ENCODE measurements at regions not wholly inside any gene's neighbourhood (a gene's known extent, or its start where the extent isn't known, plus 50 kb on each side); places are given as distances from the start of the nearest gene placed in this dataset.

GRCh38 chr13:40115426-40115825 lies 460.0 kb downstream of the COG6 start:
- Mint-ChIP-seq H3K9me3 (ENCODE audit: low read depth) (peaks cover 7% of the 10 kb centered on the region), H3K4me3 (ENCODE audit: low read depth) (no peak overlapping the region), H3K27ac (peak overlapping the region; percentile 96), H3K4me1 (ENCODE audit: low read depth) (peaks cover 22% of the 10 kb centered on the region), H3K27me3 (no peaks in the 10 kb centered on the region), H3K36me3 (ENCODE audit: insufficient read depth) (no peaks in the 10 kb centered on the region)
- no peak for DNase-seq (ENCODE audit: low spot score, unreplicated experiment)
- no peak for TF ChIP-seq CTCF (IDR thresholded peaks at IDR 0.05; ENCODE audit: unreplicated experiment)

GRCh38 chr13:40116008-40116407 lies 460.5 kb downstream of the COG6 start:
- no peaks in the 10 kb centered on the region for H3K27me3 Mint-ChIP-seq
- DNase-seq (ENCODE audit: low spot score, unreplicated experiment), result no peak

GRCh38 chr13:40118337-40118736 lies 462.9 kb downstream of the COG6 start:
- Mint-ChIP-seq H3K4me3 (ENCODE audit: low read depth) (no peak overlapping the region), H3K27ac (no peak overlapping the region), H3K27me3 (no peaks in the 10 kb centered on the region), H3K4me1 (ENCODE audit: low read depth) (peaks cover 20% of the 10 kb centered on the region), H3K9me3 (ENCODE audit: low read depth) (peaks cover 7% of the 10 kb centered on the region), H3K36me3 (ENCODE audit: insufficient read depth) (no peaks in the 10 kb centered on the region)
- no peak for TF ChIP-seq CTCF (IDR thresholded peaks at IDR 0.05; ENCODE audit: unreplicated experiment)
- no peak for DNase-seq (ENCODE audit: low spot score, unreplicated experiment)

More at GRCh38 chr13:40116008-40116407, 460.5 kb downstream of the COG6 start:
- Mint-ChIP-seq H3K36me3 (ENCODE audit: insufficient read depth) (no peaks in the 10 kb centered on the region), H3K4me3 (ENCODE audit: low read depth) (no peak overlapping the region), H3K4me1 (ENCODE audit: low read depth) (peaks cover 22% of the 10 kb centered on the region), H3K27ac (peak overlapping the region; percentile 96), H3K9me3 (ENCODE audit: low read depth) (peaks cover 7% of the 10 kb centered on the region)
- no peak for TF ChIP-seq CTCF (IDR thresholded peaks at IDR 0.05; ENCODE audit: unreplicated experiment)

GRCh38 chr13:40119852-40120251 lies 464.4 kb downstream of the COG6 start:
- no peak for TF ChIP-seq CTCF (IDR thresholded peaks at IDR 0.05; ENCODE audit: unreplicated experiment)
- peaks cover 7% of the 10 kb centered on the region for H3K9me3 Mint-ChIP-seq (ENCODE audit: low read depth)
- no peak overlapping the region for H3K4me3 Mint-ChIP-seq (ENCODE audit: low read depth)
- H3K4me1 Mint-ChIP-seq (ENCODE audit: low read depth), result peaks cover 20% of the 10 kb centered on the region
- no peak overlapping the region for H3K27ac Mint-ChIP-seq
- H3K27me3 Mint-ChIP-seq, result no peaks in the 10 kb centered on the region
- H3K36me3 Mint-ChIP-seq (ENCODE audit: insufficient read depth), result no peaks in the 10 kb centered on the region
- no peak for DNase-seq (ENCODE audit: low spot score, unreplicated experiment)

GRCh38 chr13:40120288-40120687 lies 464.8 kb downstream of the COG6 start:
- Mint-ChIP-seq H3K4me1 (ENCODE audit: low read depth) (peaks cover 18% of the 10 kb centered on the region), H3K27me3 (no peaks in the 10 kb centered on the region), H3K4me3 (ENCODE audit: low read depth) (no peak overlapping the region), H3K9me3 (ENCODE audit: low read depth) (peaks cover 7% of the 10 kb centered on the region), H3K36me3 (ENCODE audit: insufficient read depth) (no peaks in the 10 kb centered on the region), H3K27ac (no peak overlapping the region)
- DNase-seq (ENCODE audit: low spot score, unreplicated experiment), result no peak
- no peak for TF ChIP-seq CTCF (IDR thresholded peaks at IDR 0.05; ENCODE audit: unreplicated experiment)
